ENCODE measurements at regions not wholly inside any gene's neighbourhood (a gene's known extent, or its start where the extent isn't known, plus 50 kb on each side); places are given as distances from the start of the nearest gene placed in this dataset.

DNA sequence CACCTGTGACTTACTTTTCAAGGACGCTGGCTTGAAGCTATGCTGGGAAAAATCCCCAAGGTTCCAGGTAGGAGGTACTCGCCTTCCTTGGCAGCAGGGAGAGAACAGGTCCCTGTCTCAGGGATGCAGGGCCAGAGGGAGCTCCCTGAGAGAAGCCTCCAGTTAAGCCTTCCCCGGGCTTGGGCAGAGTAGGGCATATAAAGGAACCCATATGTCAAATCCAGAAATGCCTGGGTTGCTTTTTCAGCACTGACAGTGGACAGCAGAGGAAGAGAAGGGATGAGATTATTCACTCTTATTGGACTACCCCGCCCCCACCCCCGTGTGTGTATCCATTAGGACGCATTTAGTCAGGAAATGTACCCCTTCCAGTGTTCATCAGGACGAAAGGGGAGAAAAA, 89.3 kb upstream of the TEX51 start:
- no peak overlapping the region for H3K4me3 Mint-ChIP-seq (ENCODE audit: low read depth, unreplicated experiment)
- intact Hi-C loops (cut with micrococcal nuclease; ENCODE audit: unreplicated experiment), result loop anchor here (5.0 kb wide), 1 partner anchor 163 kb away; no protein-coding TSS in a partner anchor
- no peak for DNase-seq

DNA sequence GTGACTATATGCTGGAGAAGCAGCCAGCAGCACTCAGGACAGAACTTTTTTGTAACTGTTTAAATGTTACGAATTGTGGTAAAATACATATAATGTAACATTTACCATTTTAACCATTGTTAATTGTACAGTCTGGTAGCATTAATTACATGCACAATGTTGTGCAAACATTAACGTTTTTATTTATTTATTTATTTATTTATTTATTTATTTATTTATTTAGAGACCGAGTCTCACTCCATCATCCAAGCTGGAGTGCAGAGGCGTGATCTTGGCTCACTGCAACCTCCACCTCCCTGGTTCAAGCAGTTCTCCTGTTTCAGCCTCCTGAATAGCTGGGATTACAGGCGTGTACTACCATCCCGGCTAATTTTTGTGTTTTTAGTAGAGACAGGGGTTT, 88.7 kb upstream of the TEX51 start:
- CTCF ChIA-PET, result no interaction called here
- TF ChIP-seq, protein P1, sequence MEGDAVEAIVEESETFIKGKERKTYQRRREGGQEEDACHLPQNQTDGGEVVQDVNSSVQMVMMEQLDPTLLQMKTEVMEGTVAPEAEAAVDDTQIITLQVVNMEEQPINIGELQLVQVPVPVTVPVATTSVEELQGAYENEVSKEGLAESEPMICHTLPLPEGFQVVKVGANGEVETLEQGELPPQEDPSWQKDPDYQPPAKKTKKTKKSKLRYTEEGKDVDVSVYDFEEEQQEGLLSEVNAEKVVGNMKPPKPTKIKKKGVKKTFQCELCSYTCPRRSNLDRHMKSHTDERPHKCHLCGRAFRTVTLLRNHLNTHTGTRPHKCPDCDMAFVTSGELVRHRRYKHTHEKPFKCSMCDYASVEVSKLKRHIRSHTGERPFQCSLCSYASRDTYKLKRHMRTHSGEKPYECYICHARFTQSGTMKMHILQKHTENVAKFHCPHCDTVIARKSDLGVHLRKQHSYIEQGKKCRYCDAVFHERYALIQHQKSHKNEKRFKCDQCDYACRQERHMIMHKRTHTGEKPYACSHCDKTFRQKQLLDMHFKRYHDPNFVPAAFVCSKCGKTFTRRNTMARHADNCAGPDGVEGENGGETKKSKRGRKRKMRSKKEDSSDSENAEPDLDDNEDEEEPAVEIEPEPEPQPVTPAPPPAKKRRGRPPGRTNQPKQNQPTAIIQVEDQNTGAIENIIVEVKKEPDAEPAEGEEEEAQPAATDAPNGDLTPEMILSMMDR (IDR thresholded peaks at IDR 0.05; ENCODE audit: unreplicated experiment), result no peak
- Mint-ChIP-seq H3K4me1 (ENCODE audit: low read depth, unreplicated experiment) (peaks cover 7% of the 10 kb centered on the region), H3K27ac (ENCODE audit: unreplicated experiment) (no peak overlapping the region), H3K36me3 (ENCODE audit: insufficient read depth, unreplicated experiment) (no peaks in the 10 kb centered on the region), H3K27me3 (ENCODE audit: unreplicated experiment) (no peaks in the 10 kb centered on the region), H3K4me3 (ENCODE audit: low read depth, unreplicated experiment) (no peak overlapping the region), H3K9me3 (ENCODE audit: low read depth, unreplicated experiment) (peaks cover 2% of the 10 kb centered on the region)
- intact Hi-C loops (cut with micrococcal nuclease; ENCODE audit: unreplicated experiment), result no loop called here
- no TSS peak for BruUV-seq (replicated peaks)
- DNase-seq, result no peak

More for the DNA sequence above, 89.3 kb upstream of the TEX51 start:
- Mint-ChIP-seq H3K9me3 (ENCODE audit: low read depth, unreplicated experiment) (peaks cover 2% of the 10 kb centered on the region), H3K27me3 (ENCODE audit: unreplicated experiment) (no peaks in the 10 kb centered on the region), H3K36me3 (ENCODE audit: insufficient read depth, unreplicated experiment) (no peaks in the 10 kb centered on the region), H3K27ac (ENCODE audit: unreplicated experiment) (no peak overlapping the region), H3K4me1 (ENCODE audit: low read depth, unreplicated experiment) (peaks cover 7% of the 10 kb centered on the region)
- TF ChIP-seq, protein P1 (IDR thresholded peaks at IDR 0.05; ENCODE audit: unreplicated experiment), result no peak
- no TSS peak for BruUV-seq (replicated peaks)
- CTCF ChIA-PET, result no interaction called here

DNA sequence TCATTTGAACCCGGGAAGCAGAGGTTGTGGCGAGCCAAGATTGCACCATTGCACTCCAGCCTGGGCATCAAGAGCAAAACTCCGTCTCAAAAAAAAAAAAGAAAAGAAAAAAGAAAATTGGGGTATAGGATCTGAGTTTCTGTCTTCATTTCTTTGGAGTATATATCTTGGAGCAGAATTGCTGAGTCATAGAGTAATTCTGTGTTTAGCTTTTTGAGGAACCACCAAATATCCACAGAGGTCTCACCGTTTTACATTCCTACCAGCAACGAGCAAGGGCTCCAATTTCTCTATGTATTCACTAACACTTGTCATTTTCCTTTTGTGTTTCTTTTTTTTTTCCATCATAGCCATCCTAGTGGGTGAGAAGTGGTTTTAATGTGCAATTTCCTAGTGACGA, 87.6 kb upstream of the TEX51 start:
- Mint-ChIP-seq H3K4me1 (ENCODE audit: low read depth, unreplicated experiment) (peaks cover 7% of the 10 kb centered on the region), H3K27me3 (ENCODE audit: unreplicated experiment) (no peaks in the 10 kb centered on the region), H3K9me3 (ENCODE audit: low read depth, unreplicated experiment) (peaks cover 2% of the 10 kb centered on the region), H3K4me3 (ENCODE audit: low read depth, unreplicated experiment) (no peak overlapping the region), H3K36me3 (ENCODE audit: insufficient read depth, unreplicated experiment) (no peaks in the 10 kb centered on the region), H3K27ac (ENCODE audit: unreplicated experiment) (no peak overlapping the region)
- TF ChIP-seq, protein P1 (IDR thresholded peaks at IDR 0.05; ENCODE audit: unreplicated experiment), result no peak
- no peak for DNase-seq
- CTCF ChIA-PET, result no interaction called here
- intact Hi-C loops (cut with micrococcal nuclease; ENCODE audit: unreplicated experiment), result no loop called here
- BruUV-seq (replicated peaks), result no TSS peak

GRCh38 chr2:126817172-126817571, 81.5 kb upstream of the TEX51 start:
- no peak for DNase-seq
- Mint-ChIP-seq H3K27me3 (ENCODE audit: unreplicated experiment) (peaks cover 19% of the 10 kb centered on the region), H3K4me1 (ENCODE audit: low read depth, unreplicated experiment) (no peaks in the 10 kb centered on the region), H3K9me3 (ENCODE audit: low read depth, unreplicated experiment) (peaks cover 6% of the 10 kb centered on the region), H3K36me3 (ENCODE audit: insufficient read depth, unreplicated experiment) (no peaks in the 10 kb centered on the region), H3K27ac (ENCODE audit: unreplicated experiment) (no peak overlapping the region), H3K4me3 (ENCODE audit: low read depth, unreplicated experiment) (no peak overlapping the region)
- TF ChIP-seq, protein P1 (IDR thresholded peaks at IDR 0.05; ENCODE audit: unreplicated experiment), result no peak
- CTCF ChIA-PET, result no interaction called here
- intact Hi-C loops (cut with micrococcal nuclease; ENCODE audit: unreplicated experiment), result no loop called here
- no TSS peak for BruUV-seq (replicated peaks)
